Rectal smooth muscle tissue (tissue), 1 donor: ENCODE measurements at regions not wholly inside any gene's neighbourhood (a gene's known extent, or its start where the extent isn't known, plus 50 kb on each side); places are given as distances from the start of the nearest gene placed in this dataset.
"Not testable (repeated sequence)": the region's sequence is repeated elsewhere in the genome, so short reads cannot be mapped to it uniquely, and the experiment has no call there.

ENCODE experiments used
- H3K27ac ChIP-seq: one replicate; pipeline ENCODE4 v1.7.0; 2013; ENCODE audit warnings: low read depth, low read length, inconsistent platforms
- H3K27me3 ChIP-seq: one replicate; pipeline ENCODE4 v1.7.0; 2013; ENCODE audit warnings: low read length; ENCODE audit not compliant: control insufficient read depth, insufficient read depth
- H3K36me3 ChIP-seq: one replicate; pipeline ENCODE4 v1.7.0; 2013; ENCODE audit warnings: low read length; ENCODE audit not compliant: control insufficient read depth, insufficient read depth
- H3K4me1 ChIP-seq: one replicate; pipeline ENCODE4 v1.7.0; 2013; ENCODE audit warnings: low read length; ENCODE audit not compliant: control insufficient read depth, insufficient read depth
- H3K4me3 ChIP-seq: one replicate; pipeline ENCODE4 v1.7.0; 2013; ENCODE audit warnings: low read length
- H3K9ac ChIP-seq: one replicate; pipeline ENCODE4 v1.7.0; 2013; ENCODE audit warnings: low read length

DNA sequence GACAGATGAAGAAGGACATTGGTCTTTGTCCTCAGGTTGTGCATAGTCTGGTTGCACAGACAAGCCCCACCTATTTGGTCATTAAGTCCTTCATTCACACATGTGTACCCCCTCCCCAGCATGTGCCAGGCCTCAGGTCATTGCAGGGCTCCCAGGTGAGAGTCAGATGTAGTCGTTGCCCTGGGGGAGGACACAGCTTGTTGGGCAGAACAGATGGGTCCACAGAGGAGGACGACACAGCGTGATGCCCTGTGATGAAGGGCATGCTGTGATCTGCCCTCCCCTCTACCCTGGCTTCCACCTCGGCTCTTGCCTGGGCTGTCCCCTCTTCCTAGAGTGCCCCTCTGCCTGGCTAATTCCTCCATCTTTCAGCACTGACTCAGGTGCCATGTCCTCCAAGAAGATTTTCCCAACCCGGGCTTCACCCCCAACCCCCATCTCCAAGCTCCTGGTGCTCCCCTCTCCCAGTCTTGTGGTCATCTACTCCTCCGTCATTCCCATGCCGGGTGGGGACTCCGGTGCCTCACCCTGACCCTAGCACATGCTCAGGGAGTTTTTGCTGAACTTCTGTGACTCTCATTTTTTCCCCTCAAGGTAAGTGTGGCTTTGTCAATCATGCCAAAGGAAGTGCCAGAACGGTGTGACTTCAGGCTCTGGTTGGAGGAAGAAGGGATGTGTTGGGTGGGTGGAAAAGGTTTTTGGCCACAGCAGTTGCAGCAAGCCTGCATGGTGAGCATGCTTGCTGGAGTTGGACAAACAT, 220.5 kb downstream of the FOXD2 start:
- no peaks in the 10 kb centered on the region for H3K27me3 ChIP-seq
- no peak overlapping the region for H3K9ac ChIP-seq
- no peak overlapping the region for H3K27ac ChIP-seq

GRCh38 chr1:47659146-47659545, 221.3 kb downstream of the FOXD2 start:
- no peak overlapping the region for H3K4me3 ChIP-seq
- no peak overlapping the region for H3K9ac ChIP-seq
- no peaks in the 10 kb centered on the region for H3K4me1 ChIP-seq
- no peaks in the 10 kb centered on the region for H3K36me3 ChIP-seq
- H3K27ac ChIP-seq, result no peak overlapping the region
- H3K27me3 ChIP-seq, result no peaks in the 10 kb centered on the region

More for the DNA sequence above, 220.5 kb downstream of the FOXD2 start:
- no peaks in the 10 kb centered on the region for H3K36me3 ChIP-seq
- no peaks in the 10 kb centered on the region for H3K4me1 ChIP-seq
- H3K4me3 ChIP-seq, result no peak overlapping the region

DNA sequence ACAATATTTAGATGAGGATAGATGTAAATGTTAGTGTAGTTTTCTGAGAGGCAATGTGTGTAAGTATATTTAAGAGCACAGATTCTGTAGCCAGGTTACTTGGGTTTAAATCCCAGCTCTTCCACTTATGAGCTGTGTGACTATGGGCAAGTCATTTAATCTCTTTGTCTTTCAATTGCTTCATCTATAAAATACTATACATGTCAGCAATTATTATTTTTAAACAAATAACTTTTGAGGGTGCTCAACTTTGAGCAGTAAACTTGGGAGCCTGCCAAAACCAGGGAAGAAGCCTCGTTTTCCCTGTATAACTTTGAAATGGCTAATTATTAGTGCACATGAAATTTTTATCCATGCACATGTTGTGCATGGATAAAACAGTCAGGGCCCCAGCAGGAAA, 222.8 kb downstream of the FOXD2 start:
- Histone ChIP-seq H3K4me3 (no peak overlapping the region), H3K27me3 (no peaks in the 10 kb centered on the region), H3K36me3 (no peaks in the 10 kb centered on the region), H3K27ac (no peak overlapping the region), H3K9ac (no peak overlapping the region), H3K4me1 (no peaks in the 10 kb centered on the region)

- Histone ChIP-seq H3K27ac (no peak overlapping the region), H3K9ac (no peak overlapping the region), H3K4me3 (no peak overlapping the region), H3K27me3 (no peaks in the 10 kb centered on the region), H3K36me3 (no peaks in the 10 kb centered on the region), H3K4me1 (no peaks in the 10 kb centered on the region)
Observed at GRCh38 chr1:47661040-47661439, 223.2 kb downstream of the FOXD2 start.

DNA sequence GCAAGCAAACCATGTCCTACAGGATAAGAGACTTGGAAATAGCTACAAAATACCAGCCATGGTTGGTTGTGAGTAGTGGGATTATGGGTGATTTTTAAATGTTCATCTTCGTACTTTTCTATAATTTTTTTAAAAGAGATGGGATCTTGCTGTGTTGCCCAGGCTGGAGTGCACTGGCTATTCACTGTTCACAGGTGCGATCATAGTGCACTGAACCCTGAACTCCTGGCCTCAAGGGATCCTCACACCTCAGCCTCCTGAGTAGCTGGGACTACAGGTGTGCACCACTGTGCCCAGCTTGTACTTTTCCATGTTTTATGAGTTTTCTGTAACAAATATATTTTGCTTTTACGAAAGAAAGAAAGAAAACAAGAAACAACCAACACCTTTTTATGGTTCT, 224.2 kb downstream of the FOXD2 start:
- Histone ChIP-seq H3K36me3 (no peaks in the 10 kb centered on the region), H3K4me3 (no peak overlapping the region), H3K9ac (no peak overlapping the region)

DNA sequence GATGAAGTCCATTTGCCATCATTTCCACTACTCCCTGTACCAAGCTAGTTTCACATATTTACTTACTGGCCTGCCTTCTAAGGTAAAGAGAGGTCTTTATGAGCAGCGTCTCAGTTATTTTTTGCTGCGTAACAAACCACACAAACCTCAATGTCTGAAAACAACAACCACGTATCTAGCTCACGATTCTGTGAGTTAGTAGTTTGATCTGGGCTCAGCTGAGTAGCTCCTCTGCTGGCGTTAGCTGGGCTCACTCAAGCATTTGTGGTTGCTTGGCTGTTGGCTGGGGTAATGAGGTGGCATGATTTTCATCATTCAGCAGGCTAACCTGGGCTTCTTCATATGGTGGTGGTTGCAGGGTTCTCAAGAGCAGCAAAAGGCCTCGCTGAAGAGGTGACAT, 225.4 kb downstream of the FOXD2 start:
- Histone ChIP-seq H3K9ac (no peak overlapping the region), H3K27ac (no peak overlapping the region), H3K36me3 (no peaks in the 10 kb centered on the region), H3K4me1 (no peaks in the 10 kb centered on the region), H3K27me3 (no peaks in the 10 kb centered on the region), H3K4me3 (no peak overlapping the region)

More for the DNA sequence above, 224.2 kb downstream of the FOXD2 start:
- Histone ChIP-seq H3K27ac (no peak overlapping the region), H3K27me3 (no peaks in the 10 kb centered on the region), H3K4me1 (no peaks in the 10 kb centered on the region)

DNA sequence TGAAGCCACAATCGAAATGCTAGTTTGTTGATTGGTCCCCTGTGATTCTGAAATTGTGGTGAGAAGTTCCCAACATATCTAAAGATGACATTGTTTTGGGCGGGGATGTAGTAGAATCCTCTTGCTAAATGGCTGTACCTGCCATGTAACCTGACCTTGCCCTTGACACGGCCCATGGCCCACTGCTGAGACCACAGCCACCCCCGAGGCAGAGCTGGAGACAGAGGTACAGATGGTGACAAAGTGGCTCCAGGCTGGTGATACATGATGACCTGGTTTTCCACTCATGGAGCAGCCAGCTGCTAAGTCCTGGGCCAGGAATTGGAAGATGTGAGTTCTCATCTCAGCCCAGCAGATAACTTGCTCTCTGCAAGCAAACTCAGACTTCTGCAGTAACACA, 226.5 kb downstream of the FOXD2 start:
- H3K9ac ChIP-seq, result no peak overlapping the region
- no peak overlapping the region for H3K27ac ChIP-seq
- H3K36me3 ChIP-seq, result no peaks in the 10 kb centered on the region
- H3K4me3 ChIP-seq, result no peak overlapping the region
- no peaks in the 10 kb centered on the region for H3K27me3 ChIP-seq
- no peaks in the 10 kb centered on the region for H3K4me1 ChIP-seq

GRCh38 chr1:47664896-47665295, 227.1 kb downstream of the FOXD2 start:
- not testable (repeated sequence) for H3K36me3 ChIP-seq, H3K27ac ChIP-seq, H3K9ac ChIP-seq, H3K4me3 ChIP-seq, H3K27me3 ChIP-seq, H3K4me1 ChIP-seq

- Histone ChIP-seq H3K9ac (no peak overlapping the region), H3K27ac (no peak overlapping the region), H3K4me3 (no peak overlapping the region), H3K27me3 (no peaks in the 10 kb centered on the region), H3K36me3 (no peaks in the 10 kb centered on the region), H3K4me1 (no peaks in the 10 kb centered on the region)
Observed at GRCh38 chr1:47669081-47669585, 231.3 kb downstream of the FOXD2 start.

DNA sequence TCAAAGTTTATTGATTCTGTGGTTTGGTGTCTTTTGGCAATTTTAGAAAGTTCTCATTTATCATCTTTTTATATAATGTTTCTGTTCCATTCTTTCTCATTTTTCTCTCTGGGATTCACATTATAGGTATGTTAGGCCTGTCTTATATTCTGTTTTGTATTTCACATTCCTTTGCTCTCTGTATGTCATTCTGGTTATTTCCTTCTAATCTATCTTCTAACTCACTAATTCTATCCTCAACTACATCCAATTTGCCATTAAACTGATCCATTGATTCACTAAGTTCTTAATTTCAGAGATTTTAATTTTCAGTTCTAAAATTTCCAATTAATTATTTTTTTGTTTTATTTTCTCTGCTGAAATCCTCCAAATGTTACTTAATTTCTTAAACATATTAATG, 234.8 kb downstream of the FOXD2 start:
- Histone ChIP-seq H3K36me3 (no peaks in the 10 kb centered on the region), H3K4me1 (no peaks in the 10 kb centered on the region), H3K27ac (no peak overlapping the region), H3K4me3 (no peak overlapping the region), H3K9ac (no peak overlapping the region), H3K27me3 (no peaks in the 10 kb centered on the region)

- Histone ChIP-seq H3K36me3 (no peaks in the 10 kb centered on the region), H3K27ac (no peak overlapping the region), H3K9ac (no peak overlapping the region), H3K27me3 (no peaks in the 10 kb centered on the region), H3K4me3 (no peak overlapping the region), H3K4me1 (no peaks in the 10 kb centered on the region)
Observed at GRCh38 chr1:47674189-47674588, 236.3 kb downstream of the FOXD2 start.

DNA sequence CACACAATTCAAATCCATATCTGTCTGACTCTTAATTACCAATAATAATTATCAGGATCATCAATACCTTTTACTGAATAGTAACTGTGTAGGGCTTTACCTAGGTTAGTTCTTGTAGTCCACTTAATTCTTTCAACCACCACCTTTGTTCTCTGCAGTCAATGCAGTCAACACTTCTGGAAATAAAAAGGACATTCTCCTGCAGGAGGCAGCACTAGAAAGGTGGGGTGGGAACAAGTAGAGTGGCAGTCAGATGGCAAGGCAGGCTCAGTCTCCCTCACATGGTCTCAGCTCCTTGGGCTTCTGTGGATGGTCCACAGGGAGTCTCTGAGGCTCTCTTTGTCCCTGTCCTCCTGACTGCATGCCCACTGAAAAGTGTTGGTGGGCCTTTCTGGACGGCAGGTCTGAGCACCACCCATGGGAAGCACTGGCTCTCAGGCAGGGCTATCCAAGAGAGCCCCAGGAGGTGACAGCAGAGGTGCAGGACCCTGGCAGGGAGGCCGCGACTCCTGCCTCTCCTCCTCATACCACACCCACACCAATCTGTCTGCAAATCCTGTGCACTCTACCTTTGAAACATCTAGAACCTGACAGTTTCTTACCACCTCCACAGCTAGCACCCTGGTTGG, 237.3 kb downstream of the FOXD2 start:
- H3K27me3 ChIP-seq, result no peaks in the 10 kb centered on the region
- H3K9ac ChIP-seq, result no peak overlapping the region
- no peaks in the 10 kb centered on the region for H3K4me1 ChIP-seq
- no peaks in the 10 kb centered on the region for H3K36me3 ChIP-seq
- H3K4me3 ChIP-seq, result no peak overlapping the region
- H3K27ac ChIP-seq, result no peak overlapping the region

DNA sequence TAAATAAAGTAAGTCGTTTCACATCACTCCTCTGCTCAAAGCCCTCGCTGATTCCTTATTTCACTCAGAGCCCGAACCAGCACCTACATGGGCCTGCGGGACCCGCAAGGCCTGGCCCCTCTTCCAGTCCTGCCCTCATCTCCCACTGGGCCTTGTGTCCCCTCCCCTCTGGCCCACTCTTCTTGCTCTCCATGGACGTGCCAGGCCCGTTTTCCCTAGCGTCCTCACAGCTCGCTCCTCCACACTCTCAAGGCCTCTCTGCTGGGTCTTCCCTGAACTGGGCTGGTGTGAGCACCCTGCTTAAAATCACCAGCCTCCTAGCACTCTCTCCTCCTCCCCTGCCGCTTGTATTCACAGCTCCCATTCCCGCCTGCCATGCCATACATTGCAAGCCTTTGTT, 237.9 kb downstream of the FOXD2 start:
- no peaks in the 10 kb centered on the region for H3K27me3 ChIP-seq
- no peaks in the 10 kb centered on the region for H3K36me3 ChIP-seq
- no peaks in the 10 kb centered on the region for H3K4me1 ChIP-seq
- H3K4me3 ChIP-seq, result no peak overlapping the region
- no peak overlapping the region for H3K27ac ChIP-seq
- H3K9ac ChIP-seq, result no peak overlapping the region
